ENCODE measurements at regions not wholly inside any gene's neighbourhood (a gene's known extent, or its start where the extent isn't known, plus 50 kb on each side); places are given as distances from the start of the nearest gene placed in this dataset.

- TF ChIP-seq, protein P1, sequence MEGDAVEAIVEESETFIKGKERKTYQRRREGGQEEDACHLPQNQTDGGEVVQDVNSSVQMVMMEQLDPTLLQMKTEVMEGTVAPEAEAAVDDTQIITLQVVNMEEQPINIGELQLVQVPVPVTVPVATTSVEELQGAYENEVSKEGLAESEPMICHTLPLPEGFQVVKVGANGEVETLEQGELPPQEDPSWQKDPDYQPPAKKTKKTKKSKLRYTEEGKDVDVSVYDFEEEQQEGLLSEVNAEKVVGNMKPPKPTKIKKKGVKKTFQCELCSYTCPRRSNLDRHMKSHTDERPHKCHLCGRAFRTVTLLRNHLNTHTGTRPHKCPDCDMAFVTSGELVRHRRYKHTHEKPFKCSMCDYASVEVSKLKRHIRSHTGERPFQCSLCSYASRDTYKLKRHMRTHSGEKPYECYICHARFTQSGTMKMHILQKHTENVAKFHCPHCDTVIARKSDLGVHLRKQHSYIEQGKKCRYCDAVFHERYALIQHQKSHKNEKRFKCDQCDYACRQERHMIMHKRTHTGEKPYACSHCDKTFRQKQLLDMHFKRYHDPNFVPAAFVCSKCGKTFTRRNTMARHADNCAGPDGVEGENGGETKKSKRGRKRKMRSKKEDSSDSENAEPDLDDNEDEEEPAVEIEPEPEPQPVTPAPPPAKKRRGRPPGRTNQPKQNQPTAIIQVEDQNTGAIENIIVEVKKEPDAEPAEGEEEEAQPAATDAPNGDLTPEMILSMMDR (IDR thresholded peaks at IDR 0.05; ENCODE audit: control extremely low read depth in 1 of 3, insufficient read depth in 1 of 3, low read depth in 1 of 3, low read length in 3 of 3), result no peak
- no peak for TF ChIP-seq KDM1A (IDR thresholded peaks at IDR 0.05; ENCODE audit: borderline replicate concordance, low read length)
- no peak for TF ChIP-seq CEBPB (IDR thresholded peaks at IDR 0.05; ENCODE audit: low read depth, low read length)
These were observed 256.5 kb upstream of the TNRC6C start (continued) for GRCh38 chr17:77701996-77702395.
